Type B pancreatic cell (in vitro differentiated cells): ENCODE measurements at regions not wholly inside any gene's neighbourhood (a gene's known extent, or its start where the extent isn't known, plus 50 kb on each side); places are given as distances from the start of the nearest gene placed in this dataset.

Experiments
- DNase-seq: peaks from one replicate; pipeline ENCODE4 v3.0.0; 2021; ENCODE audit warnings: mixed read lengths; ENCODE audit not compliant: unreplicated experiment; ENCODE audit errors: extremely low spot score
- H3K27ac Mint-ChIP-seq: 2 replicates; pipeline ENCODE4 v1.8.0; 2021; ENCODE audit warnings: mild to moderate bottlenecking, mixed read lengths
- H3K27me3 Mint-ChIP-seq: 2 replicates; pipeline ENCODE4 v1.8.0; 2021; ENCODE audit warnings: mixed read lengths
- H3K36me3 Mint-ChIP-seq: 2 replicates; pipeline ENCODE4 v1.8.0; 2021; ENCODE audit warnings: mixed read lengths
- H3K4me1 Mint-ChIP-seq: one replicate; pipeline ENCODE4 v1.8.0; 2021; ENCODE audit warnings: mixed read lengths; ENCODE audit not compliant: unreplicated experiment
- H3K4me3 Mint-ChIP-seq: 2 replicates; pipeline ENCODE4 v1.8.0; 2021; ENCODE audit warnings: mild to moderate bottlenecking, mixed read lengths
- H3K9me3 Mint-ChIP-seq: 2 replicates; pipeline ENCODE4 v1.8.0; 2021; ENCODE audit warnings: mixed read lengths
- CTCF ChIP-seq: fragments of 200-600 bp; sonication (generic); conservative IDR thresholded peaks from 2 replicates; pipeline ENCODE4 v1.5.0; 2021; ENCODE audit warnings: antibody characterized with exemption, mild to moderate bottlenecking

GRCh38 chr5:155827949-155828348, 499.0 kb upstream of the SGCD start:
- peaks cover 4% of the 10 kb centered on the region for H3K27me3 Mint-ChIP-seq
- H3K27ac Mint-ChIP-seq = no peak overlapping the region
- H3K4me1 Mint-ChIP-seq = no peaks in the 10 kb centered on the region
- no peak for DNase-seq
- H3K4me3 Mint-ChIP-seq = no peak overlapping the region
- no peaks in the 10 kb centered on the region for H3K9me3 Mint-ChIP-seq
- H3K36me3 Mint-ChIP-seq = no peaks in the 10 kb centered on the region
- no peak for TF ChIP-seq CTCF

- H3K27ac Mint-ChIP-seq = no peak overlapping the region
- DNase-seq = no peak
- no peaks in the 10 kb centered on the region for H3K4me1 Mint-ChIP-seq
- no peaks in the 10 kb centered on the region for H3K36me3 Mint-ChIP-seq
- H3K27me3 Mint-ChIP-seq = peaks cover 4% of the 10 kb centered on the region
- no peak overlapping the region for H3K4me3 Mint-ChIP-seq
- no peaks in the 10 kb centered on the region for H3K9me3 Mint-ChIP-seq
- TF ChIP-seq CTCF = no peak
These were observed 495.5 kb upstream of the SGCD start for GRCh38 chr5:155831491-155831890.

- H3K4me1 Mint-ChIP-seq = no peaks in the 10 kb centered on the region
- H3K27me3 Mint-ChIP-seq = peaks cover 4% of the 10 kb centered on the region
- H3K27ac Mint-ChIP-seq = no peak overlapping the region
- no peaks in the 10 kb centered on the region for H3K9me3 Mint-ChIP-seq
- no peaks in the 10 kb centered on the region for H3K36me3 Mint-ChIP-seq
- no peak for DNase-seq
- TF ChIP-seq CTCF = no peak
- H3K4me3 Mint-ChIP-seq = no peak overlapping the region
These were observed 493.7 kb upstream of the SGCD start for GRCh38 chr5:155833287-155833686.

GRCh38 chr5:155834271-155834975, 492.5 kb upstream of the SGCD start:
- no peak for DNase-seq
- H3K4me1 Mint-ChIP-seq = no peaks in the 10 kb centered on the region
- no peak for TF ChIP-seq CTCF
- H3K9me3 Mint-ChIP-seq = no peaks in the 10 kb centered on the region
- no peak overlapping the region for H3K4me3 Mint-ChIP-seq
- no peaks in the 10 kb centered on the region for H3K36me3 Mint-ChIP-seq
- H3K27me3 Mint-ChIP-seq = peaks cover 2% of the 10 kb centered on the region
- H3K27ac Mint-ChIP-seq = no peak overlapping the region

- no peak for DNase-seq
- H3K9me3 Mint-ChIP-seq = no peaks in the 10 kb centered on the region
- no peaks in the 10 kb centered on the region for H3K27me3 Mint-ChIP-seq
- H3K27ac Mint-ChIP-seq = no peak overlapping the region
- no peak for TF ChIP-seq CTCF
- no peaks in the 10 kb centered on the region for H3K36me3 Mint-ChIP-seq
- H3K4me1 Mint-ChIP-seq = no peaks in the 10 kb centered on the region
- H3K4me3 Mint-ChIP-seq = no peak overlapping the region
These were observed 490.7 kb upstream of the SGCD start for GRCh38 chr5:155836089-155836803.
